ENCODE measurements at regions not wholly inside any gene's neighbourhood (a gene's known extent, or its start where the extent isn't known, plus 50 kb on each side); places are given as distances from the start of the nearest gene placed in this dataset.

GRCh38 chr9:89748831-89749499, 144.2 kb downstream of the GADD45G start:
- TF ChIP-seq POLR2AphosphoS5 (IDR thresholded peaks at IDR 0.05; ENCODE audit: borderline replicate concordance, low read depth, low read length), result no peak
- no peak for TF ChIP-seq EZH2 (IDR thresholded peaks at IDR 0.05)
